ENCODE measurements at regions not wholly inside any gene's neighbourhood (a gene's known extent, or its start where the extent isn't known, plus 50 kb on each side); places are given as distances from the start of the nearest gene placed in this dataset.

- intact Hi-C loops (cut with micrococcal nuclease), result no loop called here
- 0 out of 2 replicates have a peak, but pooled peaks cover 4% of the 10 kb centered on the region for H3K27me3 ChIP-seq (ENCODE audit: insufficient read depth, low read length)
- RAD21 ChIA-PET (ENCODE audit: low non-redundant PET in 1 of 2, low total read pairs in 2 of 2, uncharacterized antibody in 2 of 2, unreplicated experiment in 2 of 2), result no interaction called here
These were observed 53.9 kb upstream of the GPRC5B start for GRCh38 chr16:19938536-19938935.

More at GRCh38 chr16:19938536-19938935, 53.9 kb upstream of the GPRC5B start:
- ATAC-seq (no peak), DNase-seq (ENCODE audit: low read depth, low spot score) (no peak)
- Histone ChIP-seq H3K36me3 (ENCODE audit: control insufficient read depth in 1 of 2, insufficient read depth in 2 of 2, low read length in 2 of 2) (no peaks in the 10 kb centered on the region), H3K27ac (ENCODE audit: low read depth, low read length) (no peak overlapping the region), H3K79me2 (ENCODE audit: insufficient read depth, low read length) (no peaks in the 10 kb centered on the region), H4K20me1 (ENCODE audit: insufficient read depth) (no peaks in the 10 kb centered on the region), H3K4me2 (ENCODE audit: low read length) (no peak overlapping the region), H3K4me3 (replicated peaks in 1 of 2; ENCODE audit: low read depth in 1 of 2, low read length in 2 of 2) (no peak overlapping the region), H3K9me2 (ENCODE audit: insufficient read depth) (no peaks in the 10 kb centered on the region), H3K9ac (ENCODE audit: low read length) (no peak overlapping the region), H3K9me3 (ENCODE audit: control insufficient read depth in 1 of 2, insufficient read depth in 1 of 2, low read depth in 1 of 2, low read length in 2 of 2) (no peaks in the 10 kb centered on the region), H3K4me1 (ENCODE audit: control insufficient read depth in 1 of 2, insufficient read depth in 2 of 2, low read length in 2 of 2) (no peaks in the 10 kb centered on the region), H2AFZ (ENCODE audit: low read depth, low read length, poor library complexity, severe bottlenecking) (no peak overlapping the region)
- no TSS peak for BruUV-seq (replicated peaks)
- ChIA-PET CTCF (interaction anchor here (0.9 kb wide), 1 partner anchor 11 kb away, joined by 3 read pairs; no protein-coding TSS in a partner anchor), POLR2A (no interaction called here)
- TF ChIP-seq CTCF (IDR thresholded peaks at IDR 0.05 in 2 of 3, conservative IDR thresholded peaks at IDR 0.05 in 1 of 3; ENCODE audit: borderline replicate concordance in 1 of 3, insufficient read depth in 1 of 3, low read depth in 2 of 3, low read length in 2 of 3) (no peak), EZH2 (IDR thresholded peaks at IDR 0.05) (no peak), REST (IDR thresholded peaks at IDR 0.05; ENCODE audit: low read depth) (no peak), SP1 (IDR thresholded peaks at IDR 0.05; ENCODE audit: low read depth) (no peak), POLR2A (IDR thresholded peaks at IDR 0.05; ENCODE audit: borderline replicate concordance, extremely low read depth, insufficient read depth, insufficient read length) (no peak), ZFX (IDR thresholded peaks at IDR 0.05) (no peak), MAX (IDR thresholded peaks at IDR 0.05) (no peak), FOSL1 (IDR thresholded peaks at IDR 0.05; ENCODE audit: low read depth) (no peak), TCF7L2 (IDR thresholded peaks at IDR 0.05; ENCODE audit: borderline replicate concordance, extremely low read depth, insufficient read depth, insufficient read length) (no peak), SIN3A (IDR thresholded peaks at IDR 0.05; ENCODE audit: low read depth) (no peak), JUND (IDR thresholded peaks at IDR 0.05) (no peak), RAD21 (IDR thresholded peaks at IDR 0.05; ENCODE audit: low read depth) (no peak), YY1 (IDR thresholded peaks at IDR 0.05; ENCODE audit: extremely low read depth, insufficient replicate concordance, low read depth, low read length) (no peak), POLR2AphosphoS5 (IDR thresholded peaks at IDR 0.05; ENCODE audit: low read depth, low read length) (no peak), CBX3 (IDR thresholded peaks at IDR 0.05; ENCODE audit: low read depth) (no peak), ATF3 (IDR thresholded peaks at IDR 0.05) (no peak), CEBPB (IDR thresholded peaks at IDR 0.05; ENCODE audit: low read depth) (no peak)

Data from HCT116 (cell line).